HepG2 (cell line): ENCODE measurements at regions not wholly inside any gene's neighbourhood (a gene's known extent, or its start where the extent isn't known, plus 50 kb on each side); places are given as distances from the start of the nearest gene placed in this dataset.

Experiments
- ATAC-seq: fragments of 200-7000 bp; cut with Tn5 transposase; 3 replicates; pipeline ENCODE4 v1.9.1; 2020; ENCODE audit warnings: mild to moderate bottlenecking, moderate library complexity
- BruUV-seq: library from RNA; stranded (reverse); fragments of 400-500 nt; replicated peaks from 2 replicates; lab custom pipeline; 2021; lab: Mats Ljungman, UMichigan
- CTCF ChIA-PET: fragments of 300-600 bp; formaldehyde crosslinking; extraction: SDS; loops from one replicate; lab custom pipeline; 2021; ENCODE audit warnings: low total read pairs, inconsistent platforms, low intra/inter-chr PET ratio; lab: Yijun Ruan, JAX
- POLR2A ChIA-PET: fragments of 350-600 bp; sonication (Branson Sonifier 250); formaldehyde crosslinking; loops from one replicate; lab custom pipeline; 2020; ENCODE audit warnings: antibody characterized with exemption, inconsistent platforms; lab: Yijun Ruan, JAX
- DNase-seq: peaks from one replicate; pipeline ENCODE4 v3.0.0-alpha.2; 2015; ENCODE audit warnings: low spot score
- FAIRE-seq: peaks from 3 replicates; lab custom pipeline; 2011; peaks lifted over from hg19 to GRCh38; lab: Jason Lieb, UNC
- H2AFZ ChIP-seq: one replicate; pipeline ENCODE4 v1.6.1; 2011; ENCODE audit warnings: low read length, inconsistent platforms
- H3K27ac ChIP-seq: fragments of 300-600 bp; 3 replicates; pipeline ENCODE4 v1.8.0; 2011; ENCODE audit warnings: mixed run types, mild to moderate bottlenecking, mixed read lengths, low read length, inconsistent platforms; ENCODE audit not compliant: insufficient read depth; ENCODE audit errors: extremely low read length
- H3K27me3 ChIP-seq, 2 experiments: fragments of 200-600 bp in 1 of 2; 2 replicates in 1 of 2; 3 replicates in 1 of 2; pipeline versions ENCODE4 v1.6.0 to v1.8.0; 2011; ENCODE audit warnings: low read length in 2 of 2, mild to moderate bottlenecking in 2 of 2, moderate library complexity in 2 of 2, inconsistent platforms in 1 of 2; ENCODE audit not compliant: insufficient read depth in 2 of 2, control insufficient read depth in 1 of 2
- H3K36me3 ChIP-seq, 2 experiments: fragments of 200-600 bp in 1 of 2; replicated peaks in 1 of 2; 2 replicates in 1 of 2; 3 replicates in 1 of 2; pipeline versions ENCODE4 v1.5.1 to v1.8.0; 2011; ENCODE audit warnings: low read length in 2 of 2, inconsistent platforms in 1 of 2; ENCODE audit not compliant: insufficient read depth in 2 of 2, control insufficient read depth in 1 of 2
- H3K4me1 ChIP-seq: 2 replicates; pipeline ENCODE4 v1.5.1; 2012; ENCODE audit warnings: low read length, inconsistent platforms; ENCODE audit not compliant: insufficient read depth
- H3K4me2 ChIP-seq: 2 replicates; pipeline ENCODE4 v1.6.0; 2011; ENCODE audit warnings: low read depth, low read length, inconsistent platforms
- H3K4me3 ChIP-seq, 3 experiments: fragments of 200-600 bp in 1 of 3; sonication (generic), shearing (Covaris generic) in 1 of 3; replicated peaks in 1 of 3; 2 replicates each; pipeline ENCODE4 v1.5.1; 2011 to 2016; ENCODE audit warnings: low read length in 3 of 3, inconsistent platforms in 2 of 3, low read depth in 2 of 3, mild to moderate bottlenecking in 2 of 3, control low read depth in 1 of 3, mixed read lengths in 1 of 3; ENCODE audit not compliant: insufficient read depth in 1 of 3
- H3K79me2 ChIP-seq: one replicate; pipeline ENCODE4 v1.6.1; 2011; ENCODE audit warnings: low read length, inconsistent platforms; ENCODE audit not compliant: insufficient read depth
- H3K9ac ChIP-seq: 2 replicates; pipeline ENCODE4 v1.6.0; 2011; ENCODE audit warnings: mild to moderate bottlenecking, low read depth, low read length, inconsistent platforms; ENCODE audit not compliant: insufficient read depth
- H3K9me3 ChIP-seq: 2 replicates; pipeline ENCODE4 v1.5.1; 2012; ENCODE audit warnings: mild to moderate bottlenecking, low read length
- H4K20me1 ChIP-seq: 2 replicates; pipeline ENCODE4 v1.6.0; 2011; ENCODE audit warnings: inconsistent platforms, mild to moderate bottlenecking, low read length, moderate library complexity; ENCODE audit not compliant: insufficient read depth
- BORCS8-MEF2B ChIP-seq: sonication (generic); formaldehyde crosslinking; IDR thresholded peaks from 2 replicates; pipeline ENCODE4 v1.8.0; 2022; ENCODE audit warnings: mild to moderate bottlenecking, missing genetic modification reagents
- EEA1 ChIP-seq: sonication (generic); formaldehyde crosslinking; IDR thresholded peaks from 2 replicates; pipeline ENCODE4 v1.5.1; 2020; ENCODE audit warnings: mild to moderate bottlenecking, missing genetic modification reagents, borderline replicate concordance
- EED ChIP-seq: sonication (generic); formaldehyde crosslinking; IDR thresholded peaks from 2 replicates; pipeline ENCODE4 v1.5.0; 2020; ENCODE audit warnings: mild to moderate bottlenecking, missing genetic modification reagents
- LBX2 ChIP-seq: sonication (generic); formaldehyde crosslinking; IDR thresholded peaks from 2 replicates; pipeline ENCODE4 v1.5.0; 2020; ENCODE audit warnings: missing genetic modification reagents, mild to moderate bottlenecking, borderline replicate concordance
- MEIS2 ChIP-seq: sonication (generic); formaldehyde crosslinking; IDR thresholded peaks from 2 replicates; pipeline ENCODE4 v1.9.0; 2021; ENCODE audit warnings: mild to moderate bottlenecking, missing genetic modification reagents
- SYNCRIP ChIP-seq: fragments of 200-400 bp; formaldehyde crosslinking; IDR thresholded peaks from 2 replicates; pipeline ENCODE4 v1.6.1; 2018; ENCODE audit warnings: mild to moderate bottlenecking, low read depth, low read length; ENCODE audit not compliant: insufficient read depth
- ZBTB8A ChIP-seq: sonication (generic); formaldehyde crosslinking; IDR thresholded peaks from 2 replicates; pipeline ENCODE4 v1.4.0; 2020; ENCODE audit warnings: mild to moderate bottlenecking, low read depth, missing genetic modification reagents, borderline replicate concordance
- ZKSCAN8 ChIP-seq: IDR thresholded peaks from 2 replicates; pipeline ENCODE4 v1.6.1; 2016; ENCODE audit warnings: borderline replicate concordance, missing genetic modification reagents, missing compliant biosample characterization
- ZNF280D ChIP-seq: sonication (generic); formaldehyde crosslinking; IDR thresholded peaks from 2 replicates; pipeline ENCODE4 v1.5.1; 2020; ENCODE audit warnings: mild to moderate bottlenecking, missing genetic modification reagents
- ZNF546 ChIP-seq: sonication (generic); formaldehyde crosslinking; conservative IDR thresholded peaks from 2 replicates; pipeline ENCODE4 v1.8.1; 2023; ENCODE audit warnings: mild to moderate bottlenecking, missing genetic modification reagents
- ZNF556 ChIP-seq: sonication (generic); formaldehyde crosslinking; IDR thresholded peaks from 2 replicates; pipeline ENCODE4 v1.4.0; 2020; ENCODE audit warnings: mild to moderate bottlenecking, missing genetic modification reagents, borderline replicate concordance
- ZSCAN20 ChIP-seq: sonication (generic); formaldehyde crosslinking; IDR thresholded peaks from 2 replicates; pipeline ENCODE4 v1.4.0; 2020; ENCODE audit warnings: missing genetic modification reagents, mild to moderate bottlenecking, borderline replicate concordance
- ZZZ3 ChIP-seq: sonication (generic); formaldehyde crosslinking; IDR thresholded peaks from 2 replicates; pipeline ENCODE4 v1.4.0; 2020; ENCODE audit warnings: missing genetic modification reagents, mild to moderate bottlenecking, borderline replicate concordance
- WGBS: methylation state at CpG from one replicate; pipeline ENCODE4 v1.1.6; 2017; ENCODE audit warnings: low lambda C conversion rate; 5-methylcytosine and 5-hydroxymethylcytosine counted together
- in situ Hi-C: cut with HindIII; loops from 2 replicates; pipeline ENCODE4 v1.10.0; 2017; ENCODE audit warnings: low pct_unique_long_range_greater_than_20kb; ENCODE audit not compliant: extremely low pct_ligation_motif_present
- intact Hi-C: fragments of 100-400 bp; cut with micrococcal nuclease; formaldehyde crosslinking; loops from one replicate; pipeline ENCODE4 v1.10.0; 2022; ENCODE audit not compliant: unreplicated experiment
- TF ChIP-seq, protein P1 (sequence below): sonication (generic); formaldehyde crosslinking; IDR thresholded peaks from 2 replicates; pipeline ENCODE4 v1.4.0; 2020; ENCODE audit warnings: mild to moderate bottlenecking, missing genetic modification reagents, borderline replicate concordance
- TF ChIP-seq, protein P2 (sequence below): IDR thresholded peaks from 2 replicates; pipeline ENCODE4 v1.6.1; 2012; ENCODE audit warnings: low read depth, low read length, improper control_type of control experiment
- TF ChIP-seq, protein P3 (sequence below): sonication (generic); formaldehyde crosslinking; IDR thresholded peaks from 2 replicates; pipeline ENCODE4 v1.4.0; 2020; ENCODE audit warnings: missing genetic modification reagents

GRCh38 chrX:6826856-6827255 lies 291.9 kb upstream of the VCX3A start (continued):
- TF ChIP-seq, protein P1, sequence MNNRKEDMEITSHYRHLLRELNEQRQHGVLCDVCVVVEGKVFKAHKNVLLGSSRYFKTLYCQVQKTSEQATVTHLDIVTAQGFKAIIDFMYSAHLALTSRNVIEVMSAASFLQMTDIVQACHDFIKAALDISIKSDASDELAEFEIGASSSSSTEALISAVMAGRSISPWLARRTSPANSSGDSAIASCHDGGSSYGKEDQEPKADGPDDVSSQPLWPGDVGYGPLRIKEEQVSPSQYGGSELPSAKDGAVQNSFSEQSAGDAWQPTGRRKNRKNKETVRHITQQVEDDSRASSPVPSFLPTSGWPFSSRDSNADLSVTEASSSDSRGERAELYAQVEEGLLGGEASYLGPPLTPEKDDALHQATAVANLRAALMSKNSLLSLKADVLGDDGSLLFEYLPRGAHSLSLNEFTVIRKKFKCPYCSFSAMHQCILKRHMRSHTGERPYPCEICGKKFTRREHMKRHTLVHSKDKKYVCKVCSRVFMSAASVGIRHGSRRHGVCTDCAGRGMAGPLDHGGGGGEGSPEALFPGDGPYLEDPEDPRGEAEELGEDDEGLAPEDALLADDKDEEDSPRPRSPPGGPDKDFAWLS (CRISPR knock-in tag), result no peak
- TF ChIP-seq ZNF546 (CRISPR knock-in tag) (no peak), LBX2 (CRISPR knock-in tag) (no peak), ZSCAN20 (CRISPR knock-in tag) (no peak), EED (CRISPR knock-in tag) (no peak), SYNCRIP (no peak), BORCS8-MEF2B (CRISPR knock-in tag) (no peak)
- TF ChIP-seq, protein P2, sequence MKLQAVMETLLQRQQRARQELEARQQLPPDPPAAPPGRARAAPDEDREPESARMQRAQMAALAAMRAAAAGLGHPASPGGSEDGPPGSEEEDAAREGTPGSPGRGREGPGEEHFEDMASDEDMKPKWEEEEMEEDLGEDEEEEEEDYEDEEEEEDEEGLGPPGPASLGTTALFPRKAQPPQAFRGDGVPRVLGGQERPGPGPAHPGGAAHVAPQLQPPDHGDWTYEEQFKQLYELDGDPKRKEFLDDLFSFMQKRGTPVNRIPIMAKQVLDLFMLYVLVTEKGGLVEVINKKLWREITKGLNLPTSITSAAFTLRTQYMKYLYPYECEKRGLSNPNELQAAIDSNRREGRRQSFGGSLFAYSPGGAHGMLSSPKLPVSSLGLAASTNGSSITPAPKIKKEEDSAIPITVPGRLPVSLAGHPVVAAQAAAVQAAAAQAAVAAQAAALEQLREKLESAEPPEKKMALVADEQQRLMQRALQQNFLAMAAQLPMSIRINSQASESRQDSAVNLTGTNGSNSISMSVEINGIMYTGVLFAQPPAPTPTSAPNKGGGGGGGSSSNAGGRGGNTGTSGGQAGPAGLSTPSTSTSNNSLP, result no peak

- no peak overlapping the region for H3K4me3 ChIP-seq
- CTCF ChIA-PET, result no interaction called here
- H3K36me3 ChIP-seq, result no peaks in the 10 kb centered on the region
- ATAC-seq (no peak), DNase-seq (no peak), FAIRE-seq (no peak)
- no peaks in the 10 kb centered on the region for H4K20me1 ChIP-seq
- no peaks in the 10 kb centered on the region for H3K79me2 ChIP-seq
- in situ Hi-C loops (no loop called here), intact Hi-C loops (no loop called here)
- H3K4me2 ChIP-seq, result no peak overlapping the region
- no peak overlapping the region for H3K27ac ChIP-seq
- H3K9me3 ChIP-seq, result no peaks in the 10 kb centered on the region
- no peak overlapping the region for H2AFZ ChIP-seq
- no TSS peak for BruUV-seq
- POLR2A ChIA-PET, result no interaction called here
- WGBS, result 0% methylated on average over 2 of the region's 6 CpGs
- no peaks in the 10 kb centered on the region for H3K4me1 ChIP-seq
- H3K27me3 ChIP-seq, result no peaks in the 10 kb centered on the region
- no peak overlapping the region for H3K9ac ChIP-seq
- TF ChIP-seq ZNF556 (CRISPR knock-in tag) (no peak), MEIS2 (CRISPR knock-in tag) (no peak), ZBTB8A (CRISPR knock-in tag) (no peak), ZNF280D (CRISPR knock-in tag) (no peak), EEA1 (CRISPR knock-in tag) (no peak), ZZZ3 (no peak), ZKSCAN8 (CRISPR knock-in tag) (no peak)
- TF ChIP-seq, protein P3, sequence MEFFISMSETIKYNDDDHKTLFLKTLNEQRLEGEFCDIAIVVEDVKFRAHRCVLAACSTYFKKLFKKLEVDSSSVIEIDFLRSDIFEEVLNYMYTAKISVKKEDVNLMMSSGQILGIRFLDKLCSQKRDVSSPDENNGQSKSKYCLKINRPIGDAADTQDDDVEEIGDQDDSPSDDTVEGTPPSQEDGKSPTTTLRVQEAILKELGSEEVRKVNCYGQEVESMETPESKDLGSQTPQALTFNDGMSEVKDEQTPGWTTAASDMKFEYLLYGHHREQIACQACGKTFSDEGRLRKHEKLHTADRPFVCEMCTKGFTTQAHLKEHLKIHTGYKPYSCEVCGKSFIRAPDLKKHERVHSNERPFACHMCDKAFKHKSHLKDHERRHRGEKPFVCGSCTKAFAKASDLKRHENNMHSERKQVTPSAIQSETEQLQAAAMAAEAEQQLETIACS (CRISPR knock-in tag), result no peak
Observed at GRCh38 chrX:6821730-6822129, 286.8 kb upstream of the VCX3A start.
